Stimulated activated CD4-positive, alpha-beta T cell treated with anti-CD3 and anti-CD28 coated beads, Interleukin-1b, Interleukin-23, amount 100 ng/mL, for 48 hours (primary cell): ENCODE measurements at regions not wholly inside any gene's neighbourhood (a gene's known extent, or its start where the extent isn't known, plus 50 kb on each side); places are given as distances from the start of the nearest gene placed in this dataset.
"Not testable (repeated sequence)": the region's sequence is repeated elsewhere in the genome, so short reads cannot be mapped to it uniquely, and the experiment has no call there.

Experiments used
- DNase-seq: peaks from one replicate; pipeline ENCODE4 v3.0.0-alpha.2; 2020

DNA sequence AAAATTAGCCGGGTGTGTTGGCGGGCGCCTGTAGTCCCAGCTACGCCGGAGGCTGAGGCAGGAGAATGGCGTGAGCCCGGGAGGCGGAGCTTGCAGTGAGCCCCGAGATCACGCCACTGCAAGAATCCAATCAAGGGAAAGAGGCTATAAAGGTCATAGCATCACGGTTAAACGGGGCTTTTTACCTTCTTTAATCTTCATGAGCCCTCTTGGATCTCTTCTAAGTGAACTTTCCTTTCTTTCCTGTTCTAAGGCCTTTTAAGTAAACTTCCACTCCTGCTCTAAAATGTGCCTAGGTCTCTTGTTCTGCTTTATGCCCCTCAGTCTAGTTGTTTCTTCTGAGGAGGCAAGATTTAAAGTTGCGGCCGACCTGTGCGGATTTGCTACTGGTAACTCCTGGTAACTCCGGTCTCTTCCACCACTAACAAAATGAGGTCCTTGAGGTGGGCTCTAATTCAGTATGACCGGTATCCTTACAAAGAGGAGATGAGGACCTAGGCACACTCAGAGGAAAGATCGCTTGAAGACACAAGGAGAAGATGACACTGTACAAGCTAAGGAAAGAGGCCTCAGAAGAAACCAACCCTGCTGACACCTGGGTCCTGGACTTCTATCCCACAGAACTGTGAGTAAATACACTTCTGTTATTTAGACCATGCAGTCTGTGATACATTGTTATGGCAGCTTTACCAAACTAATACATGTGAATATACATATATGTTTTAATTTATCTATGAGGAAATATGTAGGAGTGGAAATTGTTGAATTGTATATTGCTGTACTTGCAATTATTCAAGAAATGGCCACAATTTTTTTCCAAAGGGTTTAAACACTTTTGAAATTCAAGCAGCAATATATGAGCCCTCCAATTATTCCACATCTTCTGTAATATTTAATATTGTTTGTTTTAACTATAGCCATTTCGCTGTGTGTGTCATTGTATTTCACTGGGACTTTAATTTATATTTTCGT lies 331.5 kb upstream of the CNTNAP2 start:
- DNase-seq, result no peak

DNA sequence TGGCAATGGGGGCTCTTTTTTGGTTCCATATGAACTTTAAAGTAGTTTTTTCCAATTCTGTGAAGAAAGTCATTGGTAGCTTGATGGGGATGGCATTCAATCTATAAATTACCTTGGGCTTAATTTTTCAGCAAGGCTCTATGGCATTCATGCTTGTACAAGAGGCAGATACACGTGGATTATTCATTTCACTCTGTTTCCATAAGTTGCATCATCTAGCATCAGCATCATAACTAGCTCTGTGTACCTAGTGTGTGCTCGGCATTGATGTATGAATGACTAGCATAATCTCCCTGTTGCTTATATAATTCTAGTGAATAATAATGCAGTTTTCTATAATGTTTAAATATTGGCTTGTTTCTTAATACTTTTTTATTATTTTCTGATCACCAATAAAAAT lies 335.2 kb upstream of the CNTNAP2 start:
- not testable (repeated sequence) for DNase-seq

DNA sequence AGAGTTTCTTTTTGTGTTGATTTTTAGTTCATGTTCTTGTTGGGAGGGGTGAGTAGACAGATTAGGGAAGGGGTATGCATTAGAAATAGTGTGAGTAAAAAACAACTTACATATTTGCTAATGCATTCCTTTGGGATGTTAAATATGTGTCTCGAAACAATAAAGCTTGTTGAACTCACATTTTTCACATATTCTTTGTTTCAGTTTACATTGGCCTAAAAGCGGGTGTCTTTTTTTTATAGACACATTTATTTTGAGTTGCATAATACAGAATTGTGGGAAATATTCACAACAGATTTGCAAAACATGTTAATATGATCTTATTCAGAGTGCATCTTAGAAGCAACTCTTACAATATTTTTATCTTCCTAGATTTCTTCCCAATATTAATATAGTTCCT lies 337.5 kb upstream of the CNTNAP2 start:
- DNase-seq, result no peak

DNA sequence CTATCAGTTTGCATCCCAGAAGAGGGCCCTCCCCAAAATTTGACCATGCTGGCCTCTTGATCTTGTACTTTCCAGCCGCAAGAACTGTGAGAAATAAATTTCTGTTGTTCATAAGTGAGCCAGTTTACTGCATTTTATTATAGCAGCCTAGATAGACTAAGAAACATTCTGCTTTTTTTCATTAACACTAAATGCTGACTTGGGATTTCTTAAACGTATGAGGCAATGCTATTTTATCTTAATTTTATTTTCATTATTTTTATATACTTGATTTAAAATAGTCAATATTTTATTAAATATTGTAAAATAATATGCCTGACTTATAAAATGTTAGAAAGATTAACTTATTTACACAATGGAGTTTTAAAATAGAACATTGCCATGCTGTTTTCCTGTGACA lies 341.8 kb upstream of the CNTNAP2 start:
- DNase-seq, result no peak

DNA sequence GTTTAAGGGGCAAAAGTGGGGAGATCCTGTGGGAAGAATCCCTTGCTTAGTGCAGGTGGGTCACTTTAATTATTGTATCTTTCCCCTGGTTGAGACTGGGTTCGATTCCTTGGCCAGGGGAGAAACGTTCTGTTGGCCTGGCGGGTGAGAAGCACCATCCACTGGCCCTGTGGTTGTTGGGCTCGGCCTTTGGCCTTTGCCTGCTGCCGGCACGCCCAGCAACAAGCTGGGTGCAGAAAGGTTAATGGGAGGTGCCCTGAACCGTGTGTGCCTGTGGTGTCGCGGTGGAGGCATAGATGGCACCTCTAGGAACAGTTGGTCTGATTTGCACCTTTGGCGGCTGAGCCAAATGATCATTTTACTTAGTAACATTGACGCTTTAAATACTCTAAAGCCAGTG lies 363.6 kb upstream of the CNTNAP2 start:
- no peak for DNase-seq

DNA sequence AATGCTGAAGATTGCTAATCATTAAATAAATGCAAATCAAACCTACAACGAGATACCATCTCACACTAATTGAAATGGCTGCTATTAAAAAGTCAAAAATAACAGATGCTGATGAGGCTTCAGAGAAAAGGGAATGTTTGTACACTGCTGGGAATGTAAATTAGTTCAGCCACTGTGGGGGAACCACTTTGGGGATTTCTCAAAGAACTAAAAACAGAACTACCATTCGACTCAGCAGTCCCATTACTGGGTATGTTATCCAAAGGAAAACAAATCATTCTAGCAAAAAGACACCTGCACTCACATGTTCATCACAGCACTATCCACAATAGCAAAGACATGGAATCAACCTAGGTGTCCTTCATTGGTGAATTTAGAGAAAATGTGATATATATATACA lies 379.0 kb upstream of the CNTNAP2 start:
- no peak for DNase-seq

DNA sequence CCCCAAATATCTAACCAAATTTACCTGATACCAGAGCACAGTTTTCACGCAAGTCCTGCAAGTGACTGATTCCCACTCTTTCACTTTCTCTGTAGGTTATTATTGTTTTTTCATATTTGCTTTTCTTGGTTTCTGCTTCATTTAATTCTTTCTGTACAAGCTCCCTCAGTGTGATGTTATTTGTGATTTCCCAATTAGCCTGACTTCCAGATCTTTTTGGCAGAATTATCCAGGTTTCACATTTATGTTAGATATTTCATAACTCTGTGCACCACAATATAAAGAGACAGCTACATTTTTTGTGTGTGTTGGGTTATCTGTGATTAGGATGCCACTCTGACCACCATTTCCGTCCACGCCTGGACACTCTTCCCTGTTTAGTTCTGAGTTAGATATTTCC lies 381.5 kb upstream of the CNTNAP2 start:
- no peak for DNase-seq

DNA sequence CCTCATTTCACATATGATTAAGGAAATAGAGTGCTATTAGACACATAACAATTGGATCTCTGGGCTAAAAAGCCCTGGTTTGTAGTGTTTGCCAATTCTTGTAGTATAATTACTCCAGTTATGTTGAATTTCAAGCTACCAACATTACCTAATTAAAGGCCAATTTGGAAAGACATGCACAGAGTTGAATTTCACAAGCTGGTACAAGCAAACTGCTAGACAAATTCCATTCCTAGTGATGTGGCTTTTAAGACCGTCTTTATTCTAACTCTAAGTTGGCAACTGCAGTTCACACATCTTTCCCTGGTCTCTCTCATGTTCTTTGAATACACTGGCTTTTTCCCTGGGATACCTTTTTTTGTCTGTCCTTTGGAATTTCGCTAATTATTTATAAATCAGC lies 384.1 kb upstream of the CNTNAP2 start:
- DNase-seq, result no peak

DNA sequence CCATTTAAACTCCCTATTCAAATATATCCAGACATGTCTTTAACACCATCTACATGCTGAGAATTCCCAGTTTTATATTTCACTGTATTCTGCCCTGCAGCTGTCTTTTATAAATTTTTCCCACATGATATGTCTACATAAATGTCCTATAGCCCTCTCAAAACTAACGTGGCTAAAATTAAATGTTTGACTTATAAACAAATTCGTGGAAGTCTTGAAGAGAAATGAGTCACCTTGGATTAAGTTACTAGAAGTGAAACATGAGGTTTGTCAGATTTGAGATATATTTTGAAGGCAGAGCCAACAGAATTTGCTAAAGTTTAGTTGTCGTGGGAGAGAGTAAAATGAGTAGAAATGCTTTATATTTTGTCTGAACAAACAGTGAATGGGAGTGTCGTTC lies 386.9 kb upstream of the CNTNAP2 start:
- no peak for DNase-seq

DNA sequence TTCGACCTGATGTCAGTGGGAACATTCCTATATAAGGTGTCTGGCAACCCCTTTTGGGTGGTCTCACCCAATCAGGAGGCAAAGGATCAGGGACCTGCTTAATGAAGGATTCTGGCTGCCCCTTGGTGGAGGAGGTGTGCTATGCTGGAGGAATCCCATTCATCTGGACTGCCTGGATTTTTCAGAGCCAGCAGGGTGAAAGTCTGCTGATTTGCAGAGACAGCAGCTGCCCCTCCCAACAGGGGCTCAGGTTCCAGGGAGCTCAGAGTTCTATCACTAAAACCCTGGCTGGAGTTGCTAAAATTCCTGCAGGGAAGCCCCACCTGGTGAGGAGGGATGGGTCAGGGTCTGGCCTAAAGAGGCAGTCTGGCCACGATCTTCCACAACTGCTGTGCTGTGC lies 398.5 kb upstream of the CNTNAP2 start:
- DNase-seq, result no peak

DNA sequence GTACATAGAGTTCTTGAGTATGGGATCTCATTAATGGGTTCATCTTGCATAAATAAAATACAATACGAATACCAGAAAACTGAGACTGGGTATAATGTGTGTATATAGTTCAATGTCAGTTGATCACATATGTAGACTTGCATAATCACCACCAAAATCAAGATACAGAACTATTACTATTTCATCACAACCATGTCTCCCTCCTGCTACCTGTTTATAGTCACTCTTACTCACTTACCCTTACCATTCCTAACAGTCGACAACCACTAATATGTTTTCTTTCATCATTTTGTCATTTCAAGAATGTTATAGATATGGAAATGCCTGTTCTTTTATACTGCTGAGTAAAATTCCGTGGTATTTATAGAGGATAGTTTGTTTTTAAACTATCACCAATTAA lies 416.1 kb upstream of the CNTNAP2 start:
- DNase-seq, result no peak

DNA sequence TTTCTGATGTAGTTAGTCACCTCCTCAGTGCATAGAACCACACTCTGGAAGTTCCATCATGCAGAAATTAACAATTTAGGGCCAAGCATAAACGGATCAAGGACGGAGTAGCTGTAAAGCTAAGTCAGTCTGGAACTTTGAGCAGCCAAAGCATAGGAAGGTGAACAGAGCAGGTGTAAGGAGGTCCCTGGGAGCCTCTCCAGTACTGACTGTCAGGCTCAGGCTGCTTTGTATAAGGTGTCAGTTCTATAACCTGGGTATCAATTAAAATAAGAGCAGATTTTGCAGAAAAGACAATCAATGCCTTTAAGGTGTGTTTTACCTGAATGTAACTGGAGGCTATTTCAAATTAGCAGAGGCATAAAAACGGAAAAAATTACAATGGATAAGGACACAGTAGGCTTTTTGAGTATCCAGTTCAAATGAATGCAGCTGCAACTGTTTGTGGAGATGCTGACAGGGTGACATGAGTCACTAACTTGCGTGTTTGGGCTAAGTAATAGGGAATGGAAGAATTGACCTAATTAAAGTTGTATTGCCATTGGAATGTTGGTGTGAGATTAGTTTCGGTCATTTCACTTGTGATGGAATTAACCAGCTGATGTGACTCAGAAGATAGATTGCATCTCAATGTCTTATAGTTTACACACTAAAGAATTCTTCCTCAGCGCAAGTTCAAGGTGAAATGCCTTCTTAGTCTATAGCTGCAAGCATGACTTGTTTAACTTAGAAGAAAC lies 417.9 kb upstream of the CNTNAP2 start:
- DNase-seq, result no peak

DNA sequence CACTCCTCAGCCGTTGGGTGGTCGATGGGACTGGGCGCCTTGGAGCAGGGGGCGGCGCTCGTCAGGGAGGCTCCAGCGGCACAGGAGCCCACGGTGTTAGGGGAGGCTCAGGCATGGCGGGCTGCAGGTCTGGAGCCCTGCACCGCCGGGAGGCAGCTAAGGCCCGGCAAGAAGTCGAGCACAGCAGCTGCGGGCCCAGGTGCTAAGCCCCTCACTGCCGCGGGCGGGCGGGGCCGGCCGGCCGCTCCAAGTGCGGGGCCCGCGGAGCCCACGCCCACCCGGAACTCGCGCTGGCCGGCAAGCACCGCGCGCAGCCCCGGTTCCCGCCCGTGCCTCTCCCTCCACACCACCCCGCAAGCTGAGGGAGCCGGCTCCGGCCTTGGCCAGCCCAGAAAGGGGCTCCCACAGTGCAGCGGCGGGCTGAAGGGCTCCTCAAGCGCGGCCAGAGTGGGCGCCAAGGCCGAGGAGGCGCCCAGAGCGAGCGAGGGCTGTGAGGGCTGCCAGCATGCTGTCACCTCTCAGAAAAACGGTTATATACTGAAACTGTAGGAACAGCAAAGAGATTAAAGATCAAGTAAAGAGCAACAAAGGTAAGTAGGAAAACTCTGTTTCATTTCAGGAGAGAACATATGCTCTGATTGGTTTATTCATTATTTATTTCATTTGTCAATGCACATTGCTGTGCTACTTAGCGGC lies 419.0 kb upstream of the CNTNAP2 start:
- not testable (repeated sequence) for DNase-seq

DNA sequence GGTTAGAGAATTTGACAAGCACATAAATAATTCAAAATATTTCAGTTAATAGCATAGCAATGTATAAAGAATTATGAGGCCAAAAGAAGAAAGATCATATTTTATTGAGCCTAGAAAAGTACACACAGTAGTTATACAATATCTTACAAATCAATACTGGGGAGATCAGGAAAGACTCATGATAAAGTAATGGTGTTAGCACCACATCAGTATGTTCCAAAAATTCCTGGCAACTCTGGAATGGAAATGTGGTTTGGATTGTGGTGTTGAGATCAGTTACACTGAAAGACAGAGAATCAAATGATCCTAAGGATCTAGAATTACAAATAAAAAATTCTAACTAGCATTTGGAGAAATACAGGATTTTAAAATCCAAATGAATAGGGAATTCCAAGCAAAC lies 420.5 kb upstream of the CNTNAP2 start:
- no peak for DNase-seq

DNA sequence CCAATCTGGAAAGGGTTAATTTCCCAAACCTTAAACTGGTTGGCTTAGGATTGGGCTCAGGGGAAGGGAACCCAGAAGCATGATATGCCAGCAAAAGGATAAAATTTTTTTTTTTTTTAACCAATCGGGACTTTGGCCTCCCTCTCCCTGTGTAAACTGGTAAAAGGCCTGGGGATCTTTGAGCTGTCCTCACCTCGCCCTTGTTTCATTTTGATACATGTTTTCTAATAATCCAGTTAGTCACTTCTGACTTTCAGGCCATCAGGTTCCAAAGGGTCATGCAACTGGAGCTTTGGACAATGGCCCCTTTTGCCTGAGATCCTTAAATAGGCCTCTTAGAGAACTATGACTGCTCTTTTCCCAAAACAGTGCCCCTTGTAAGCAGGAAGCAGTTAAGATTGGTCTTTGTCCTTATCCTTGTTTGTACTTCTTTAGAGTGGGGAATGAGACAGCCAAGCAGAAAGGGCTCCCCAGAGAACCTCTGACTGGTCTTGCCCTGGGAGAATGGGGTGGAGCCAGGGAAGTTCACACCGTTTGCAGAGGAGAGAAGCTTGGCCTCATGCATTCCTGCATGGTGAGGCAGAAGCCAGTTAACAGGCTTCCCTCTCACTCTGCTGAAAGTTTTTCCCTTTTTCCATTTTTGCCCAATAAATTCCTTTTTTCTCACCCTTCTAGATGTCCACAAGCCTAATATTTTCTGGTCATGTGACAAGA lies 424.2 kb upstream of the CNTNAP2 start:
- no peak for DNase-seq

DNA sequence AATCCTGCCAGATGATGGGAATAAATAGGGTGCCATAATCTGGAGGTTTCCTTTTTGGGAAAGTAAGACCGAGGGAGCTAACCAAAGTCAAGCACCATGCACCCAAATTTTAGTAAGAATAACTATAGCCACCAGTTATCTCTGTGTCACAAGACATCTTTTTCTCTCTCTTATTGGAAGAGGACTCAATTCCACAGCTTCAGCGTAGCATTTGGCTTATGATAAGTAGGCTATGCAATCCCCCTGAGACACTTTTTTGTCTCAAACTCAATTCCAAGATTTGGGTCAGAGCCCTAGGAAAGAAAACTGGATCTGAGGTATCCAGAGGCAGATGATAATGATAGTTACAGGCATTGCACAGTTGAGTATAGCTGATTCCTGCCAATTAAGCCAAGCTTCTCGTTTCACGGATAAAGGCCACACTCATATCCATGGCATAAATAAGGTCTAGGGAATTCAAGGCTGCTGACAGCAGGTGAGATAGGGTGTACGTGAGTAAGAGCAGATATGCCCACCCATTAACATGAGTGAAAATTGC lies 425.2 kb upstream of the CNTNAP2 start:
- DNase-seq, result no peak

DNA sequence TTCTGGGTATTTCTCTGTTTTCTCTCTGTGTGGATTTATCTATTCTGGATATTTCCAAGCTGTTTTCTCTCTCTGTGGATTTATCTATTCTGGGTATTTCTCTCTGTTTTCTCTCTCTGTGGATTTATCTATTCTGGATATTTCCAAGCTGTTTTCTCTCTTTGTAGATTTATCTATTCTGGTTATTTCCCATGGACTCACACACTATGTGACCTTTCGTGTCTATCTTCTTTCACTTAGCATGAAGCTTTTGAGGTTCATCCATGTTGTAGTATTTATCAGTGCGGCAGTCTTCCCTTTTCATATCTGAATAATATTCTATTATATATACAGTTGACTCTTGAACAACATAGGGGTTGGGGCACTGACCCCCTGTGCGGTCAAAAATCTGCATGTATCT lies 435.0 kb upstream of the CNTNAP2 start:
- no peak for DNase-seq

DNA sequence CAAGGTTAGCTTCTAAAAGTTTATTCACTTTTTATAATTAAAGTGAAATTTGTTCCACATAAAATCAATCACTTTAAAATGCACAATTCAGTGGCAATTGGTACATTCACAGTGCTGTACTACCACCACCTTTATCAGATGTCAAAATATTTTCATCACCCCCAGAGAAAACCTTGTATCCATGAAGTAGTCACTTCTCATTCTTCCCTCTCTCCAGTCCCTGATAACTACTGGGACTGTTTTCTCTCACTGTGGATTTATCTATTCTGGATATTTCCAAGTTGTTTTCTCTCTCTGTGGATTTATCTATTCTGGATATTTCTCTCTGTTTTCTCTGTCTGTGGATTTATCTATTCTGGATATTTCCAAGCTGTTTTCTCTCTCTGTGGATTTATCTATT lies 435.4 kb upstream of the CNTNAP2 start:
- no peak for DNase-seq

DNA sequence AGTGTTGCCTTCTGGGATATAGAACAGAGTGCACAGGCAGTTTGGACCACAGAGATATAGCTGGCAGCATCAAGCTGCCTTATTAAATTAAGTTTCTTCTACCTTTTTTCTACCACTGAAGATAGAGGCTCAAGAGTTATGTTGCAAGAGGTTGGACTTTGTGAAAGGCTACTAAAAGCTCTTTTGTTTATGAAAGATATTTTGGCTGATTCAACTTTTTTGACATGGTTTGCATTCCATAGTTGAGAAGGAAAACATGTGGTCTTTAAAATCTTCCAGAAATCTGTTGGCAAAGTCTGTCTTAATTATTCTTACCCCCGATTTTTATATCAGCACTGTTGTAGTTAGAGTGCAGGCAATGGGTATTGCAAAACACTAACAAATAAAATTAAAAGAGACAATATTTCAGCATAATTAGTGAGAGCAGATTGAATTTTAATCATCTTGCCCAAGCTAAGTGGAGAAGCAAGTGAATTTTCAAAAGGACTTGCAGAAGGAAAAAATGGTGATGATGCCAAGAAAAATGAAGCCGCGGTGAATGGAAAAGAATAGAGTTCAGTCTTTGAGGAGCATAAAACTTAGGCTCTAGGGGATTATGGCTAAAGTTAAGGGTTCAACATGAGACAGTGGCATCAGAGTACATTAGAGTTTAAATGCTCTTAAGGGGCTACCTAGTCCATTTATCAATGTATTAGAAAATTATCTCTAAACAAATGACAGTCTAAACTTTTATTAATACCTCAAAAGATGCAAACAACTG lies 450.9 kb upstream of the CNTNAP2 start:
- no peak for DNase-seq

DNA sequence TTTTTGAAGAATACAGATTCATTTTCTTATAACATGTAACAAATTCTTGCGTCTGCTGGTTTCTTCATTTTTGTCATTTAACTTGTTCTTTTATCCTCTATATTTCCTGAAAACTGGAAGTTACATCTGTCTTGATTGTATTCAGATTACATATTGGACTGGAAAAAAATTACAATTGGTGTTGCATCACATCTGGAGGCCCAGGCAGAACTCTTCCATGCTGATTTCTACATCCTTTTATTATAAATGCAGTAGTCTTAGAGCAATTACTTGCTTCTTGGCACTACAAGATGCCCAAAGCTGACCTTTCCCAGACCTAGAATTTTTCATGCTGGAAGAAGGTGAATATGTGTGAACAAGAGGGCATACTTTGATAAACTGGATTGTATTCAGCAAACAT lies 460.9 kb upstream of the CNTNAP2 start:
- DNase-seq, result no peak

DNA sequence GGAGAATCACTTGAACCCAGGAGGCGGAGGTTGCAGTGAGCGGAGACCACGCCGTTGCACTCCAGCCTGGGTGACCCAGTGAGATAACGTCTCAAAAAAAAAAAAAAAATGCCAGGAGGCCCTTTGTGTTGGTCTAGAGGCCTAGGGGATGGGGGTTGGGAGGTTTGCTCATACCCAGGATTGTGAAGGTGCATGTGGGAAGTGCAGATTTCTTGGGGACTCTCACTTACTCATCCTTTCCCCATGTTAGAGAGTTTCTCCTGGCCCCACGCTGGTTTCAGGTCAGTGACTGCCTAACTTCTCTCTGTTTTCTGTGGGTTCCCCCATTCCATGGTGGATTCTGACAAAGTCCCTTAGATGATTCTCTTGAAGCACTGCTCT lies 471.5 kb upstream of the CNTNAP2 start:
- DNase-seq, result no peak
